H7 (cell line): ENCODE measurements at regions not wholly inside any gene's neighbourhood (a gene's known extent, or its start where the extent isn't known, plus 50 kb on each side); places are given as distances from the start of the nearest gene placed in this dataset.
A peak's percentile ranks its signal among the peaks of the same experiment; 100 is the strongest.

Experiments
- DNase-seq: peaks from one replicate; pipeline ENCODE4 v3.0.0; 2012
- H3K27me3 ChIP-seq: 2 replicates; pipeline ENCODE4 v1.6.0; 2011; ENCODE audit warnings: mild to moderate bottlenecking, low read length; ENCODE audit not compliant: control insufficient read depth, insufficient read depth
- H3K36me3 ChIP-seq: replicated peaks from 2 replicates; pipeline ENCODE4 v1.5.1; 2011; ENCODE audit warnings: low read length; ENCODE audit not compliant: control insufficient read depth, insufficient read depth
- H3K4me3 ChIP-seq: 2 replicates; pipeline ENCODE4 v1.5.1; 2011; ENCODE audit warnings: low read depth, mild to moderate bottlenecking, control low read depth, low read length, moderate library complexity; ENCODE audit not compliant: insufficient read depth

DNA sequence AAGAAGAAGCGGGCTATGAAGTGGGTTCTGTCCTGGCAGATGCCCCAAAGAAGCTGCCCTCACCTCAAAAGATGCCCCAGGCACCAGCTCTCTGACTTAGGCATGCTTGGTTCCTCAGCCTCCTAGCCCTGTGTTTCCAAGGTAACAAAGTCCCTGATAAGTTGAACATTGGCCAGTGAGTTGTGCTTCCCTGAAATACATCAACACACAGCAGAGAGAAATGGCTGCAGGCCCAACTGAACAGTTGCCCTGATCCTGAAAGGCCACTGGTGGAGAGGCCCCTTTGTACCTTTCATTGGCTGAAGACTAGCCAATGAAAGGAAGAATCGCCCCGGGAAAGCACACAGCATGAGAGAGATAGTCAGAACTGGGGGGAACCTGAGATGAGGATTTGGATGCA, 169.9 kb upstream of the CTNNB1 start:
- no peak for DNase-seq
- Histone ChIP-seq H3K27me3 (no peaks in the 10 kb centered on the region), H3K4me3 (no peak overlapping the region), H3K36me3 (no peaks in the 10 kb centered on the region)

DNA sequence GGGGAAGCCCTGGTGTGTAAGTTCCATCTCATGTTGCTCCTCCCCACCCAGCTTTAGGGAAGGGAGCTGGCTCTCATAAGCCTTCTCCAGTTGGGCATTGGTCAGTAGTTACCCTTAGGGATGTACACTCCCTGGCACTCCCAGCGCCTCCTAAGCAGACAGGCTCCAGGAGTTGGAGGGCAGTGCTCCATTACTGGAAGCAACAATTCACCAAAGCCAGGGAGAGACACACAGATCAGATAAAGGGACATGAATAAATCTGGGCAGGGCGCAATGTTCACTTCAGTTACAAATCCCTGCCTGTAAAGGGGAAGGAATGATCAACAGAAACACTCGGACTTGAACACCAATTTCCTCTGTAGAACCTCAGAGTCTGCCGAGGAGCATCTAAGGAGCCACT, 169.1 kb upstream of the CTNNB1 start:
- H3K36me3 ChIP-seq = no peaks in the 10 kb centered on the region
- no peaks in the 10 kb centered on the region for H3K27me3 ChIP-seq
- no peak for DNase-seq
- no peak overlapping the region for H3K4me3 ChIP-seq

DNA sequence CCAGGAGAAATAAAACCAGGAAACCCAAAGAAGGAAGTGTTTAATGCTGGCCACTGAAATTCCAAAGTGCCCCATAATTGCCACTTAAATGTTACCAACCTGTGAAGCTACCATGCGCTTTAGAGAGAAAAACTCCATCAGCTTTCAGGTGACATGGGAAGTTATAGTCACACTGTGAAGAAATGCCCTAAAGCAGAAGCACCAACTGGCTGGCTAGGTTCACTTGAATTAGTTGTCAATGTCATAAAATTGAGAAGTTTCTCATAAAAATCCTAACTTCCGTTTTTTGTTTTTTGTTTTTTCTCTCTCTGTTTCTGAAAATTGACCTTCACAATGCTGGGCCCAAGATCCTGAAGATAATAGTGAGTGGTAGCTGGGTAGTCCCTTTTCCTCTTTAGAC, 167.9 kb upstream of the CTNNB1 start:
- Histone ChIP-seq H3K27me3 (no peaks in the 10 kb centered on the region), H3K36me3 (no peaks in the 10 kb centered on the region), H3K4me3 (no peak overlapping the region)
- DNase-seq = no peak

DNA sequence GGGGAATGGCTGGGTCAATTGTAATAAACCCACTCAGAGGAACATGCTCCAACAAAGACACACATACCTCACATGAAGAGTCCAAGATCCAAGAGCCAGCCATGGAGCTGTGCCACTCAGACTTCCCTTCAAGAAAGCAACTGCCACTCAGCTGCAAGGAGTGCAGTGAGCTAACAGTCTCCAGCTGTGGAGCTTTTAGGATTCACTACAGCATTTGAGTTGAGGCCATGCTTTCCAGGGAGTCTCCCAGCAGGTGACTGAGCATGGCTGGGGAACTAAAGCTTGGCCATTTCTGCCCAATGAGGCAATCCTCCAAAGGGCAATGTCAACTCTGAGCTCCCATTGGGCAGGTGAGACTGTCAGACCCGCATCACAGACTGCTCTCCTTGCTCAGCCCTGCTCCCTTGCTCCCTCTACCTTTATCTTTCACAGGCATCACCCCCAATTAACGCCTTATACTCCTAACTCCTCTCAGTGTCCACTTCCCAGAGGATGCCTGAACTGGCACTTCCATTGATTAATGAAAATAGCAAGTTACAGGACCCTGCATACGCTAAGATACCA, 165.3 kb upstream of the CTNNB1 start:
- H3K36me3 ChIP-seq = no peaks in the 10 kb centered on the region
- H3K27me3 ChIP-seq = no peaks in the 10 kb centered on the region
- peak; percentile 26 for DNase-seq
- no peak overlapping the region for H3K4me3 ChIP-seq

DNA sequence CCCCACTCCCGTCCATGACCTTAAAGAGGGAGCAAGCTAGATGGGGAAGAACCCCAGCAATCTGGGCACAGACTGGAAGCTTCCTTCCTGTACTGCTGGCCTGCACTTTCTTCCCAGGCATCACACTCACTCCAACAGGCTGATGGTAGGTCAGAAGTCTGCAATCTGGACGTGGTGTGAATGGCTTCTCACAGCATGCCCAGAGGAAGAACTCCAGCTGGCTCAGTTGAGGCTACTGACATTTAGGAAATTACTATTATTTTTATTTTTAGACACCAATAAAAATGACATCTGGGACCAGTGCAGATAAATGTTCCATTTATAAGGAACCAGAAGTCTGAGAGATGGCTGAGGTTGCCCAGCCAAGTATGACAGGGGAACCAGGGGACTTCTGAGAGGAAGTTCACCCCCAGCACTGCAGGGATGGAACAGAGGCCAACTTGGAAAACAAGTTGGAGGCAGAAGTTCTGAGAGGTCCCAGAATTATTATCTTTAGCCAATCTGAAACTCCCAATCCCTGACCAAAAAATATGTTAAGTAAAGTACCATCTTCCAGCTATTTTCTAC, 163.8 kb upstream of the CTNNB1 start:
- Histone ChIP-seq H3K27me3 (no peaks in the 10 kb centered on the region), H3K36me3 (no peaks in the 10 kb centered on the region), H3K4me3 (no peak overlapping the region)
- DNase-seq = no peak

DNA sequence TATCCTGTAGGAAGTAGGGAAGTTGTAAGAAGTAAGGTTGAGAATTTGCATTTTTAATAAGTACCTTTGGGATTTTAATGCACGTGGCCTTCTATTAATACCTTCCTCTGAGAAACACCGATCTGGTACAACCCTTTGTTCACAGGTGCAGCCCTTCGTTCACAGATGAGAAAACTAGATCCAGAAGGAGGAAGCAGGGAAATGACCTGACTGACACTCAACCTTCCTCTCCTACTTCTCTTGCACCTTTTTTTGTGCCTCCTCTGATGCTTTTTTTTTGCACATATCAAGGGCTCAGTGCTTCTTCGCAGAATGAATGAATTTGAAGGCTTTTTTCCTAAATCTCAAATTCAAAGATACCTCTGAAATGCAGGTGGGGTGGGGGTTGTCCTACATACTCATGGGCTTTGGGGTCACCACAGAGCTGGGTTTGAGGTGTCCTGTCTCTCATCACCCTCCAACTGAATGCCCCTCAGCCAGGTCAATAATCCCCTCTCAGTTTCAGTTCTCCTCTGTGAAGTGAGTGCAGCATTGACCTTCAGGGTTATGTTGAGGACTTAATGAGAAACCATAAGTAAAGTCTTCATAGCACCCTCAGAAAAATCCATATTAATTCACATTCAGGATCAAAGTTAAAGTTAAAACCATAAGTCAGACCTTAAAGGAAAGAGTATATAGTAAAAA, 161.5 kb upstream of the CTNNB1 start:
- H3K36me3 ChIP-seq = no peaks in the 10 kb centered on the region

DNA sequence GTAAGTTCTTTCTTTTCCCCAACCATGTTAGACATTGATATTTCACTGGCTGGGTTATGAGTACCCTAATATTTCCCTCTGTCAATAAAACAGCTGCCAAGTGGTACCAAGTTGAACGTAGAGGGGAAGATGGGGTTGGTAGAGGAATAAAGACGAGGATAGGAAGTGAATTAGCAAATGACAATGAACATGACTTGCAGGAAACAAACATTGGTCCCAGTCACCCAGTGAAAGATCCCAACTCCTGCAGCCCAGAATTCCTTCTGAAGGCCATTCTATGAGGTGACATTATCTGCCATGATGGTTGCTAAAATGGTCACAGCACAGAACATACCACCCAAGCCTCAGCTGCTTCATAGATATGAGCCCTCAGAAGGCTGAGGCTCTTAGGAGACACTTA, 159.0 kb upstream of the CTNNB1 start:
- Histone ChIP-seq H3K4me3 (no peak overlapping the region), H3K36me3 (no peaks in the 10 kb centered on the region), H3K27me3 (no peaks in the 10 kb centered on the region)
- no peak for DNase-seq

More for the DNA sequence above, 161.5 kb upstream of the CTNNB1 start:
- DNase-seq = no peak
- Histone ChIP-seq H3K4me3 (no peak overlapping the region), H3K27me3 (no peaks in the 10 kb centered on the region)

DNA sequence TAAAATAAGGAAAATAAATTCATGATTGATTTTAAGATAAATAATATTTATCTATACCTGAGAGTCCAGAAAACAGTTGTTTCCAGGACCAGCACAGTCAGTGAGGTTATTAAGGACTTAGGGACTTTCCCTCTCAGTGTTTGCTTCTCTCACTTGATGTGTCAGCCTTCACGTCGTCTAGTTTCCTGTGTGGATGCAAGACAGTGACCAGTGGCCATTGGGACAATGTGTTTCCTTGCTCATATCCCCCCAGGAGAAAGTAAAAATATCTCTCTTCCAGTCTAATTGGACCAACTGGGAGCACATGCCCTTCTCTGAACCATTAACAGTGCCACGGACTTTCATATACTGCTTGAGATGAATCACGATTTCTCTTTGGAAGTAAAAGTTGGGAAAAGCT, 157.8 kb upstream of the CTNNB1 start:
- DNase-seq = no peak

DNA sequence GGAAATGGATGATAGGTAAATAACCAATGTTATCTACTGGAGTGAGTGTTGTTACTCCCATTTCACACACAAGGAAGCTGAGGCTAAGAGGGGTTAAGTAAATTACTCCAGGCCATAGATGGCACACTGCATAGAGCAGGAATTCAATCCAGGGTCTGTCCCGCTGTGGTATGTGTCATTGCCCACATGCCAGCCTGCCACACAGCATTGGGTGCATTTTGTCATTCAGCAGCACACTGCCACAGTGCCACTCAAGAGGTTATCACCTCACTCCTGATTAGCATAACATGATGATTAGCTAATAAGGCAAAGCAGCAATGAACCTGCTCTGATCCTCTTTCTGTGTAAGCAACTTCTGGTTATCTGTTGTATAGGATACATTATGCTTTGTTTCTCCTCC, 157.4 kb upstream of the CTNNB1 start:
- Histone ChIP-seq H3K4me3 (no peak overlapping the region), H3K36me3 (no peaks in the 10 kb centered on the region), H3K27me3 (no peaks in the 10 kb centered on the region)
- no peak for DNase-seq

More for the DNA sequence above, 157.8 kb upstream of the CTNNB1 start:
- H3K27me3 ChIP-seq = no peaks in the 10 kb centered on the region
- H3K4me3 ChIP-seq = no peak overlapping the region
- H3K36me3 ChIP-seq = no peaks in the 10 kb centered on the region

DNA sequence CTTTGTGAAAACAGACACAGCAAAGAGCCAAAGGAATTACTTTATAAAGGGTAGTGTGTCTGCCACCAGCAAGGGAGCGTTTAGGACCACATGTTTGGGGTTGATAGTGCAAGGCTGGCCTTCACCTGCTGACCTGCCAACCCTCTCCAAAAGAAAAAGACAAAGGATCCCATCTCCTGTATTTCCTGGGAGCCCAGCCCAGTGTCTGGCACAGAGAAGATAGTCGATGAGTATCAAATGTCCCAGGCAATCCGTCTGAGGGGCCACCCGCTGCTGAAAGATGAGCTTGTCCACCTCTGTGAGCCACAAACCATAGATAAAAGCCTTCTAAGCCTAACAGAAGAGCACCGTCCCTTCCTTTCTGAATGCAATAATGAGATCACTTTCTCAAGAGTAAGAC, 154.8 kb upstream of the CTNNB1 start:
- DNase-seq = no peak
- Histone ChIP-seq H3K4me3 (no peak overlapping the region), H3K36me3 (no peaks in the 10 kb centered on the region), H3K27me3 (no peaks in the 10 kb centered on the region)

DNA sequence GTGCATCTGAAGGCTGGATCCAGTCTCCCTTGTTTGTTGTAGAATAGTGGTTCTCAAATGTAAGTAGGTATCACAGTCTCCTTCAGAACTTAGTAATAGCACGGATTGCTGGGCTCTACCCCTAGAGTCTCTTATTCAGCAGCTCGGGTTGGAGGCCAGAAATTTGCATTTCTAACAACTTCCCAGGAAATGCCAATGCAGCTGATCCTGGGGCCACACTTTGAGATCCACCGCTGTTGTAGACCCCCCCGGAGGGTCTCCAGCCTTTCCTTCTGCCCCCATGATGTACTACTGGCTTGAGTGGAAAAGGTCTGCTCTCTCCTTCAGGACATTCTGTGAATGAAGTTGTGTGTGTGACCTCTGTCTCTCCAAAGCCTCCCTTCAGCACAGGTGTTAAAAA, 153.8 kb upstream of the CTNNB1 start:
- Histone ChIP-seq H3K36me3 (no peaks in the 10 kb centered on the region), H3K4me3 (no peak overlapping the region), H3K27me3 (no peaks in the 10 kb centered on the region)
- DNase-seq = no peak

DNA sequence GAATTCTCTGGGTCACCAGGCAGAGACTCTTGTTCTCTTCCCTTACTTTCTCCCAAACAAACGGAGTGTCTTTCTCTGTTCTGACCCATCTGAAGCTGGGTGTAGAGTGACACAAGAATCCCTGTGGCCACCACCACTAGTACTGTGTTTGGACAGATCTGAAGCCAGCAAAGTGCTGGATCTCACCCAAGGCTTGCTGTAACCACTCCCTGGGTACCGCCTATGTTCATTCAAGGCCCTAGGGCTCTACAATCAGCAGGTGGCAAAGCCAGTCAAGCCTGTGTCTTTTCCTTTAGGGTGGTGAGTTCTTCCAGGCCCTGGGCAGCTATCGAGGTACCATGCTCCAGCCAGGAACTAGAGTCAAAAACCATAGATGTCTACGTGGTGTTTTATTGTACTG, 149.2 kb upstream of the CTNNB1 start:
- DNase-seq = no peak
- Histone ChIP-seq H3K27me3 (no peaks in the 10 kb centered on the region), H3K36me3 (no peaks in the 10 kb centered on the region)

DNA sequence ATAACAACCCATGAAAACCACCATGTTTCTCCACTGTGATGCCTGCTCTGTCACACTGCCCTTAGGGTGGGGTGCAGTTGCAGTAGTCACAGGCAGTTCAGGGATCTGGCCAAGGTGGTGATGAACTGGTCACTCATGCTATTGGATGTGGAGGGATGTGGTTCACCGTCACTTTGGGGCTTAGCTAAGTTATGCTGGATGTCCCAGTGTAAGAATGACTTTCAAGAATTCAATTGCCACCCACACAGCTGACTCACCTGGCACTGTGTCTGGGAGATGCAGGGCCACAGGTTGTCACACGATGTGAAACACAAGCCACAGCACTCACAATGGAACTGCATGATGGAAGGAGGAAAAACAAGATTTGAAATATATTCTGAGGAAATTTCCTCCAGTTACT, 146.1 kb upstream of the CTNNB1 start:
- Histone ChIP-seq H3K27me3 (no peaks in the 10 kb centered on the region), H3K36me3 (no peaks in the 10 kb centered on the region), H3K4me3 (no peak overlapping the region)
- DNase-seq = no peak

More for the DNA sequence above, 149.2 kb upstream of the CTNNB1 start:
- H3K4me3 ChIP-seq = no peak overlapping the region

DNA sequence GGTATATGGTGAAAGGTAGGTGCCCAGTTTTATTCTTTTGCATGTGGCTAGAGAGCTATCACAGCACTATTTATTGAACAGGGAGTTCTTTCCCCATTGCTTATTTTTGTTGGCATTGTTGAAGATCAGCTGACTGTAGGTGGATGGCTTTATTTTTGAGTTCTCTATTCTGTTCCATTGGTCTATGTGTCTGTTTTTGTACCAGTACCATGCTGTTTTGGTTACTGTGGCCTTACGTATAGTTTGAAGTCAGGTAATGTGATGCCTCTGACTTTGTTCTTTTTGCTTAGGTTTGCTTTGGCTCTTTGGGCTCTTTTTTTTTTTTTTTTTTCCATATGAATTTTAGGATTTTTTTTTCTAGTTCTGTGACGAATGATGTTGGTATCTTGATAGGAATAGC, 139.2 kb upstream of the CTNNB1 start:
- Histone ChIP-seq H3K36me3 (no peaks in the 10 kb centered on the region), H3K27me3 (no peaks in the 10 kb centered on the region), H3K4me3 (no peak overlapping the region)
- DNase-seq = no peak

DNA sequence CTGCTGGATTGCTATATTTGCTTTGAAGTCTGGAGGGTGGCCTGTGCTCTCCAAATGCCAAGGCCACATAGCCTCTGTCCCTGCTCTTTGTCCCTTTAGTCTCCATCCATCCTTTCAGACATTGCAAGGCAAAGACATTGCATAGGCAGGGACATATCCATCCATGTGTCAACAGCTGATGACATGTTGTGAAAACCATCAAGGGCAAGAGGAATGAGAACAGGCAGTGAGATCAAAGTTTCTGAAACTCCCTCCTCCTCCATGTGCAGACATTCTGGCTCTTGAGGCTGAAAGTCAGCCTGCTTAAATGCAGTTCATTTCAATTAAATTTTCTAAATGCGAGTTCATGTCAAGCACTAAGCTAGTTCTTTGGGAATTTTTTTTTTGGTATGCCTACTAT, 135.2 kb upstream of the CTNNB1 start:
- Histone ChIP-seq H3K36me3 (no peaks in the 10 kb centered on the region), H3K4me3 (no peak overlapping the region), H3K27me3 (no peaks in the 10 kb centered on the region)
- DNase-seq = no peak
